GM18517 (cell line): ENCODE measurements at regions not wholly inside any gene's neighbourhood (a gene's known extent, or its start where the extent isn't known, plus 50 kb on each side); places are given as distances from the start of the nearest gene placed in this dataset.
"Not testable (repeated sequence)": the region's sequence is repeated elsewhere in the genome, so short reads cannot be mapped to it uniquely, and the experiment has no call there.

Experiments used
- ATAC-seq: cut with Tn5 transposase; IDR thresholded peaks from one replicate; pipeline ENCODE4 v1.9.1; 2021; ENCODE audit warnings: mild to moderate bottlenecking, moderate library complexity; ENCODE audit not compliant: unreplicated experiment

DNA sequence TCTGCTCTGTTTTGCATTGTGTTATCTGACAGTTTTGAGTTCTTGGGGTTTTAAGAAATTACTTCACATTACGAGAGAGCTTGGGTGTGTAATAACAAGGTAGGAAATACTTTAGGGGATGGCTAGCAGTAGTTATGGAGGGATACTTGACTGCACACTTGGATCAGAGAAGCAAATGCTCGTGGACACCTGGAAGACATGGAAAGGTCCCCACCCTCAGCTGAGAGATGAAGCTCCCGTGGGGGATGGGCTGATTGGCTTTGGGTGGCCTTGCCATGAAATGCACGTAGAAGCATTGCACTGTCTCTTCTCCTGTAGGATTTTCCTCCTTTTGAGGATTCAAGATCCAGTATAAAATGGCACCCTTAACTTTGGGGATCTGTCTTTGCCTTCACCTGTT is 61.5 kb upstream of the UNC93A start:
- ATAC-seq = no peak

DNA sequence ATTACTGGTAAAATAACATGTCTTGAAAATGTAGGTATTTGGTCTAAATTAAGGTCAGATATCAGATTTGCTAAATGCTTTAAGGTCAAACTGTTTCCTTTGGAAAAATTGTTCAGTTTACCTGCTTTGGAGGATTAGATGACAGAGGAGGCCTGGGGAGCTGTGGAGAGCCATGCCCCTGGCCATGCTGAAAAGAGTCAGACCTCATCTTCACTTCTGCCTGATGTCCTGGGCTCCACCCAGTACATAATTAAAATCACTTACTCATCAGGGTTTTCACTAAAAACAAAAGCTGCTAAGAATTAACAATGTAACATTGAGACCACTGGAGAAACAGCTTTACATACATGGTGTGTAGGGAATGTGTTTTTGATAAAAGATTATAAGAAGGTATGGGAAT is 60.8 kb upstream of the UNC93A start:
- ATAC-seq = no peak

DNA sequence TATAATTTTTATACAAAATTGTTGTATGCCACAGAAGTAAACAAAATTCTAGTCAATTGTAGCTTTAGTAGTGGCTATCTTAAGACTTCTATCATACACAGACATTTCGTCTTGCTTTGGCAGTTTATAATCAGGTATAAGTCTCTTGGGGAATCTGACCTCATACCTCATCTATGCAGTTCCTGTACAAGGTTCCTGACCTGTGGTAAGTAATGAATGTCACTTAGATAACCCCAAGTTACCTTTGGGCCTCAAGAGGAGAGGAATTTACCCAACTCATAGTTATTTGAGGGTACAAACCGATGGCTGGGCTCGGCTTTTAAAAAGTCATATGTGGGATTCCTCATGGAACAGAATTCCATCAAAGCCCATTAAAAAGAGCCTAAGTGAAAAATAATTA is 58.8 kb upstream of the UNC93A start:
- no peak for ATAC-seq

DNA sequence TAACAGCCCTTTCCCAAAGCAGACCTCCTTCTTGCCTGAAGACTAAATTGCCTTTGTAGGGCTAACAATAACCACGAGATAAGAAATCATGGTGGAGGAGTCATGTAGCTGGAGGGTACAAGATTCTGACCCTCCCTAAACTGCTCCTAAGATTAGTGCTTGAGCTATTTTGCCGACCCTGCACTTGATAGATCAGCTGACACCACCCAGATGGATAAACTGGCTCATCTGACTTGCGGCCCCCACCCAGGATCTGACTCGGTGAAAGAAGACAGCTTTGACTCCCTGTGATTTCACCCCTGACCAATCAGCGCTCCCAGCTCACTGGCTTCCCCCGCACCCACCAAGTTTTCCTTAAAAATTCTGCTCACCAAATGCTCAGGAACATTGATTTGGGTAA is 57.6 kb upstream of the UNC93A start:
- no peak for ATAC-seq

DNA sequence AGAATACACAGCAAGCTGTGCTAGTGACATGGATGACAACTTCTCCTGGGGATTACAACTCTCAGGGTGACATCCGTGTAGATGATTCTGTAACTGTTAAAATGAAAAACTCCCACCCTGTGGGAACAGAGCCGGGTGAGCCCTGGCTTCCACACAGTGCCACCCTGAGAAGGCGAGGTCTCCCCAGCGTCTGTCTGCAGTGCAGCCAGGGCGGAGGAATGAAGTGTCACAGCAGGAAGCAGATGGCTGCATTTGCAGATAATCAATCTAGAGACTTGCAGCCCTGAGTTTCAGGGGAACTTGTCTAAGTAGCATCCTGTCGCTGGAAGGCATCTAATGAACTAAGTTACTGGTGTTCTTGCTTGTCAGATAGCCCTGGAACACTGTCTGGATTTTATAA is 56.5 kb upstream of the UNC93A start:
- ATAC-seq = not testable (repeated sequence)

DNA sequence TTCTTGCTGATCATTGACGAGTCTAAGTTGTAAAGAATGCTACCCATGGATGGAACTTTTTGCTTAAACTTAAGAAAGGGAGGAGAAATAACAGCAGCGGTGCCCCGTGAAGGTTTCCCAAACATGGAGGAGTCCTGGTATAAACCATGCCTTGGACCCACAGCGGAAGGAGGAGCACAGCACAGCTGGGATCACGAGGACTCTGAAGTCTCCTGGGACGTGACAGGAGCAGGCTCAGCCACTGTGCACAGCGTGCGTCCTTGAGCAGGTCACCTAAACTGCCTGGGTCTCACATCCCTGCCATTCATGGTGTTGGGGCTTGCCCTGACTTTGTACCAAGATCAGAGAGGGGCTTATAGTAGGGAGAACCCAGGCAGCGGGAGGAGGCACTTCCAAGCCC is 56.1 kb upstream of the UNC93A start:
- no peak for ATAC-seq

DNA sequence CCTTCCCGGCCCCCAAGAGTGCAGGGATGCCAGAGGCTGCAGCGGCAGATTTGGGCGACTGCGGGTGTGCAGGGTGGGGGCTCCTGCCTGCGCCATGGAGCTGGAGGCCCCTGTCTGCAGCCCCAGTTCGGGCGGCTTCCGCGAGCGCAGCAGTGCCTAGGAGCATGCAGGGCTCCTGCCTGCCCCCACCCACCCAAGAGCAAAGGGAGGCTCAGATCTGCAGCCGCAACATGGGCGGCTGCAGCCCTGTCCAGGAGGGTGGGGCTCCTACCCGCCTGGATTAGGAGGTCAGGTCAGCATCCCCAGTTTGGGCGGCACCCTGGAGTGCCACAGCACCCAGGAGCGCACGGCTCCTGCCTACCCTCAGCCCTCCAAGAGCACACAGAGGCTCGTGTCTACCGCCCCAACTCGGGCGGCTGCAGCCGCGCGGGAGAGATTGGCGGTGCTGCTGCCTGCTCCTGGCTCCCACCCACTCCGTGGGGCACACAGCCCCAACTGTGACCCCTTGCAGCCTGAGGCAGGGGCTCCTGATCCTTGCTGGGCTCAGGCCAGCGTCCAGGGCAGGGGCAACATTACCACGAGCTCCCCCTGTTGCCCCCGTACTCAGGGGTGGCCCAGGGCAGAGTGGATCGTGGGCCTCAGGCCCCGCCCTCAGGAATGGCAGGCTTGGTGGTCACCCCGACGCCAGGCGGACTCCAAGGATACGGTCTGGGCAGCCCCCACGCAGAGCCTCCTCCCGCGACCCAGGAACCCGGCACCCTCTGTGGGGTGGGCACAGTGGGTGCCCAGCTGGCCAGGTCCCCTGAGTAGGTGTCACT is 55.5 kb upstream of the UNC93A start:
- no peak for ATAC-seq

DNA sequence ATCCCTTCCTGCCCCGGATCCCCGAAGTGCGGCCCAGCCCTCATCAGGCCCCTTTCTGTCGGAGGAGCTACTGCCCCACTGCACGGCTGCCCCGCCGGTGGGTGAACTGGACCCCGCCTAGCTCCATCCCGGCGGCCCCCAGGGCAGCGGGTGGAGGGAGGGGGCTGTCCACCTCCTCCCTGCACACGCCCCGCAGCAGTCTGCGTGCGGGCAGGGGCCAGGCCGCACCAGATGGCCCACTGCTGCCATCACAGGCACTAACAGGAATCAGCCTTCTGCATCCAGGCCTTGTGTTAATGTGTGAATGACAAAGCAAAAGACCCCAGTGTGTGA is 54.9 kb upstream of the UNC93A start:
- ATAC-seq = no peak

DNA sequence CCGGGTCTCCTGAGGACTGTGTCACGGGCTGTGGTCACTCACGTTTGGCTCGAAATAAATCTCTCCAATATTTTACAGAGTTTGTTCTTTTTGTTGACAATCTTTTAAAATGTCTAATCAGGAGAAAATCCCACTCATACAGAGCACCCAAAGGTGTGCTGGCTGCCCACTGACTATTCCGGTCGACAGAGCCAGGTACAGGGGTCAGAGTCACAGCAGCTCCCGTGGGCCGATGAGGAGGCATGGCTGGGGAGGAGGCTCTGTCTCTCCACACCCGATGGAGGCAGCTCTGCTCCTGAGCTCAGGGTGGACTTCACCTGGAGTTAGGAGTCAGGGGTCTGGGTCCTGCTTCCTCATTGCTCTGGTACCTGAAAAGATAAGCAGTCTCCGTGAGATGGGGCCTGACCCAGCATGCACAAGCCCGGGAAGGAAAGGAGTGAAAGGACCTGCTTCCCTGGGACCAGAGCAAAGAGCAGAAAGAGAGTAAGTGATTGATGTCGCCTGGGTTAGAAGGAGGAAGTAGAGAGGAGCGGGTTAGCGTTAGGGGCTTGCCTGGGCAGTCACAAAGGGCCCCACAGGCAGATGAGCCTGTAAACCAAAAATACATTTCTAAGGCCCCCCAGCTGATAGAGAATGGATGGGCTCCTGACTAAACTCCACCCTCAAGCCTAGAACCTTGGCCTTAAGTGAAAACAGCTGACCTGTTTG is 53.5 kb upstream of the UNC93A start:
- no peak for ATAC-seq

DNA sequence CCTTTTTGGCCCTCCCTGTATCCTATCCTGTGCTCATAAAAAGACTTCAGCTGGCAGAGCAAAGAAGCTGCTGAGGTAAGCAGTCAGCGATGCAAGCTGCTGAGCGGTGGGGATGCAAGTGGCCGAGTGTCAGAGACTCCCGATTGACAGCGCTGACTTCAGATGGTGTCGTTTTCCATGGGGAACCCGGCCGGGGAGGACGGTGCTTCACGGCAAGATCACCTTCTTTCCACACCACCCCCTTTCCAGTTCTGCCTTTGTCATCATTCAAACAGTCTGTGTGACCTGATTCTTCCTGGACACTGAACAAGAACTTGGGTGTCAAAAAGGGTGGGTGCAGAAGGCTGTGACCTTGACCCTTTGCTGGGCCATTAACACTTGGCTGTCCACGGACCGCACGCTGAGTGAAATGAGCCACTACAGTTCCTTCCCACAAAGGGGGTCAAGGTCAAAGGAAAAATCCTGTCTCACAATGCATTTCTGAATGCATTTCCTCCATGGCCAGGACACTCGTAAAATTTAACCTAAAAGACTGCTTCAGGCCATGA is 52.9 kb upstream of the UNC93A start:
- no peak for ATAC-seq

DNA sequence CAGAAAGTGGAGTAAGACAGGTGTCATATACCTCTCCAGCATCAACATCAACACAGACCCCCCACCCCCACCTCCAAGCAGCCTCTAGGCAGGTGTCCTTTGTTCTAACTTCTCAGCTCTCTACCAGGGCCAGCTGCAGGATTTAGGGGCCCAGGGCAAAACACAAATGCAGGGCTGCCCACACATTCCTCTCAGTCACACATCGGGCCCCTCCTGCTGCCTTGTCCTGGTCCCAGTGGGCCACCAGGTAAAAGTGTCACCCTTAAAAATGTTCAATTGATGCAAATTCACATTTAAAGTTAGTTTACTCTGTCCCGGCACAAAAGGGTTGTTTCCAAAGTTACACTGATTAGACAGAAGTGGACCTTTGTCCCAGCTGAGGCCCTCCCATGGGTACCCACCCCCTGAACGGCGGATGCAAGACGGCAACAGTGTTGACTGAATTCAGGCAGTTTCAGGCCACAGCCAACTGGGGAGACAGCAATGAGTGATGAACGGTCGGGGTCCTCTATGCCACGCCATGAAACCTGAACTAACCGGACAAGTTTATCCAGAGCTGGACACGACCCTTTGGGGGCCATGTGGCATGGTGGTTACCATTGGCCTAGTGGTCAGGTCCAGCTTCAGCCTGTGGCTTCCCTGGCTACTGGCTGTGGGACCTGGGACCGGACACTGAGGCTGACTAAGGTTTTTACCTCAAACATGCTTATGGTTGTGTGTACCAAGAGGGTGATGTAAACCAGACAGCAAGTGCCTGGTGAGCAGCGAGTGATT is 52.2 kb upstream of the UNC93A start:
- no peak for ATAC-seq

DNA sequence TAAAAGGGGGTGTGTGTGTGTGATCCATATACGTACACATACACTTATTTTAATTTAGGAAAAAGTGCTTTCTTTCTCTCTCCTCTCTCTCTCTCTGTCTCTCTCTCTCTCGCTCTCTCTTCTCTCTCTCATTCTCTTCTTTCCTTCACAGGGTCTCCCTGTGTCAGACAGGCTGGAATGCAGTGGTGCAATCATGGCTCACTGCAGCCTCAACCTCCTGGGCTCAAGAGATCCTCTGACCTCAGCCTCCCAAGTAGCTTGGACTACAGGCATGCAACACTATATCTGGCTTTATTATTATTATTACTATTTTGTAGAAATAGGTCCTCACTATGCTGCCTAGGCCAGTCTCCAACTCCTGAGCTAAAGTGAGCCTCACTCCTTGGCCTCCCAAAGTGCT is 51.6 kb upstream of the UNC93A start:
- not testable (repeated sequence) for ATAC-seq

DNA sequence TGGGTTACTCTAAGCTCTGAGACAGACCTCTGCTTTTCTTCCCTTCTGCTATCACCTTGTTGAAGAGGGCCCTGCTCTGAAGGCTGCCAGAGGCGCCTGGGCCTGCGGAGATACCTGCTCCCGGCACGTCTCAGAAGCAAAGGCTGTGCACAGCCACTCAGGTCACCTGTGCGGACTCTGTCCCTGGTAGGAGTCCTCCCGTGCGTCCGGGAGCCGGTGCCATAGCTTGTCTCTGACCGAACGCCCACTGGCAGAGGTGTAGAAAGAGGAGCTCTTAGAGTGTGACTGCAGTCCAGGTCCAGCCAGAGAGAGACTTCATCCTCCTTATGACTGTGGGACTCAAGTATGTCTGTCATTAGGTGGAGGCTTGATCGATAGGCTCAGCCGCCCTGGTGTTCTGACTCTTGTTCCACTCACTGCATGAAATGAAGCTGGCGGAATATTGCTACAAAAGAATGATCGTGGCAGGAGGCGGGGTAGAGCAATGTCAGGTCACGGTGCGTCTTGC is 51.0 kb upstream of the UNC93A start:
- ATAC-seq = no peak
